HG03280 (cell line): ENCODE measurements at regions not wholly inside any gene's neighbourhood (a gene's known extent, or its start where the extent isn't known, plus 50 kb on each side); places are given as distances from the start of the nearest gene placed in this dataset.

Experiments used
- ATAC-seq: cut with Tn5 transposase; IDR thresholded peaks from one replicate; pipeline ENCODE4 v1.9.1; 2021; ENCODE audit warnings: mild to moderate bottlenecking, moderate library complexity; ENCODE audit not compliant: unreplicated experiment

DNA sequence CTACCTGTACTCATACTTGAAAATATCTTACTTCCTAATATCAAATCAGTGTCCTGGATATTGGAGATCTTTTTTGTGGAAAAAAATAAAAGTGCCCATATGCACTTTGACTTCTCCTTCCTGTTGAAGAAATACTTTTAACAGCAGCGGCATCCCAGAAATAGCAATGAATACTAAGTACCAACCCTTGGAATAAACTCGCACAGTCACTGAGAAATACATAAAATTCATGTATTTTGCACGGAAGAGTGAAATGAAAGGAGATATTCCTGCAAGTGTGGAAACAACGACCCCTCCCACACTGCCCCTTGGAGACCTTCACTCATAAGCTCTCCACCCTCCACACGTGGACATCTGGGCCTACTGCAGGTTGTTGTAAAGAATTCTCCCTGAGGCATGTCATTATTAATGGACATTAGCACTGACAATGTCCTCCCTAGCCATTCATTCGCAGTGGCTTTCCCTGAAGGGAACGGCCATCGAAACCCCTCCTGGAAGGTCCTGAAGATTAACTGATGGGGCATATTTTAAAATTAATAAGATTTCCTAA lies 407.6 kb upstream of the PFKP start:
- no peak for ATAC-seq

DNA sequence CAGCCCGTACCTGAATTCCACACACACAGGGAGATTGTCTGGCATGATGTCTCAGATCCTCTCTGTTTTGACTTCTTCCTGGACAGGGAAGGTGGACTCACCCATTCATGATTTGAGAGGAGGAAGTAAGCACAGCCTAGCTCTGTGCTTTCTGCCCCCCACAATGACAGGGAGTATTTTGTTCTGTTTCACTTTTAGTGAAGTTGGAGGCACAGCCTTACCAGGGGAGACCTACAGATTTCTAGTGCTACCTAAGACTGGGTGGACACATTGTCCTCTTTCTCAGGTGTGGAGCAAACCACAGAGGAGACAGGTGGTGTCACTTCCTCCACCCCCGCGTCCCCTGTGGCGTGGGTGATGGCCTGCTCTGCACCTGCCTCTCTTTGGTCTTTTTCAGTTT lies 408.6 kb upstream of the PFKP start:
- no peak for ATAC-seq

DNA sequence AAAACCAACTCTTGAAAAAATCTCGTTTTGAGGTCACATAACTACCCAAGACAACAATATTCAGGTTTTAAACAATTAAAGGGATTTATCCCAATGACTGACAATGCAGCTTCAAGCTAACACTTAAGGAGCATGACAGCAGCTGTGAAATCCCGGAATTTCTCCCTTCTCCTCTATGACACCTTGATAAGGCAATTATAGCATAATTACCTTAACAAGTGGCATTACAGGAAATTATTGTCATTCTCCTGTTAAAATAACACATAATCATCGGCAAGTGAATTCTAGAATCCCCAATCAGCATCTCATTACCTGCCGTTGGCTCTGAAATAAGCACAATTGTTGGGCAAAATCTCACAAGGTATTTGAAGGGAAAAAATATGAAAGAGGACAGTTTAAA lies 417.0 kb upstream of the PFKP start:
- no peak for ATAC-seq

DNA sequence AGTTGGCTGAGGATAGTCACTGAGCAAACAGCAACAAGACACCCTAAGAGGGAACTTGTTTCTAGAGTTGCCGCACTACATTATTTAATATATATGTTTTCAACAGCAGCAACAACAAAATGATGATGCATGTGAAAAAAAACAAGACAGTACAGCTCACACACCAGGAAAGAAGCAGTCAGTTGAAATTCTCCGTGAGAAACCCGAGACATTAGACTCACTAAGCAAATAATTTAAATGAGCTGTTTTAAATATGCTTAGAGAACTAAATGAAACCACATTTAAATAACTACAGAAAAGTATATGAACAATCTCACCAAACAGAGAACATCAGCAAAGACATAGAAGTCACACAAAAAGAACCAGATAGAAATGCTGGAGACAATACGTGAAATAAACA lies 426.3 kb upstream of the PFKP start:
- ATAC-seq = no peak

DNA sequence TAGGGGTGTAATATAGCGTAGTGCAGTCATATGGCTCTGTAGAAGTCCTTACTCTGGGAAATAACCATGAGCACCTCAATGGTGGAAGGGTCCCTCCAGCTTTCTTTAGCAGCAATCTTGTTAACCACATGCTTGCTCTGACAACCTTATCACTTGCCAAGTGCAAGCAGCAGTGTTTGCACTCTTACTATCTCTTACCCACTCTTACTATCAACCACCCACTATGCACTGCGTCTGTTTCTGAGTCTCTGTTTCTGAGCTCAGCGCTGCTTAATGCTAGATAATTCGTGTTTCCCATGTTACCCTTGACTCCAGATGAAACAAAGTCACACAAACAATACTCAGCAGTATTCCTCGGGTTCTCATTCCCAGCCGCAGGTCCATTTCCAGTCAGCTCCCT lies 433.7 kb upstream of the PFKP start:
- ATAC-seq = no peak

DNA sequence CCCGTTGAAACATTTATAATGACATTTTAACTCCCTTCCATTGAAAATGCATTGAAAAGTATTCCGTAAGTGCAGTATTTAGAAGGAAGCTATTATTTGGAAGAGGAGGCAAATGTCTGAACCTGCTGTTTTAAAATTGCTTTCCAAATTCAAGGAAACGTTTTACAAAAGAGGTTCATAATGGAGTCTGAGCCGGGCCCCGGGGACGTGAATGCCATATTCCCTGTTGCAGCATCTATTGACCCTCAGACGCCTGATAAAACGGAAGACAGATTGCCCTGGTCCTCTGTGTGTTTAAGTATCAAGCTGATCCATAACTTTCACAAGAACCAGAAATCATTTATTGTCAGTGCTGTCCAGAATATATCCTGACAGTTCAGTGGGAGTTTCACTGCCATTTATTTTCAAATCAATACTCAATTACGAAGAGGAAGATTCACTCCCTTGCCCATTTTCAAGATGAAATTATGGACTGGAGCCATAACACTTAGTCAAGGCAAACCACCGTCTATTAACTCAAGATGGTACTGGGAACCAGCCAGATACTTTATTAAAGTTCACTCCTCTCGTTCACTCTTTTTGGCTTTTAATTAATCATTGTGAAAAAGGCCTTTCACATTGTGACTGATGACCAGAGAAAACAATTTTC lies 435.7 kb upstream of the PFKP start:
- ATAC-seq = no peak

DNA sequence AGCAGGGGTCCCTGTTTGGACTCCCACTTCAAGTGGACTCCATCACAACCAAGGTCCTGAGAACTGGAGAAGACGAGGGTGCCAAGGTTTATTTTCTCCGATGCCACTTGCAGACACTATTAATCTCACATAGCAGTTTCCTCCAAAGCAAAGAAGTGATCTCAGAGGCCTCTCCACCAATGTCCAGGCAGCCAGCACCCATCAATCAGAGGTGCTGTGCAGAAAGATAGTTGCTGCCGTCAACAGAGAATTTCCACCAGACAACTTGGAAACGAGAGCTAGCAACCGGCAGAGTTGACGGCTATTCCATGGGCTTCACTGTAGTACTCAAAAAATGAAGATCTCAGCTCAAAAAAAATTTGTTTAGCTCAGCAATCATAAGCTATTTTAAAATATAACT lies 438.6 kb upstream of the PFKP start:
- ATAC-seq = no peak

DNA sequence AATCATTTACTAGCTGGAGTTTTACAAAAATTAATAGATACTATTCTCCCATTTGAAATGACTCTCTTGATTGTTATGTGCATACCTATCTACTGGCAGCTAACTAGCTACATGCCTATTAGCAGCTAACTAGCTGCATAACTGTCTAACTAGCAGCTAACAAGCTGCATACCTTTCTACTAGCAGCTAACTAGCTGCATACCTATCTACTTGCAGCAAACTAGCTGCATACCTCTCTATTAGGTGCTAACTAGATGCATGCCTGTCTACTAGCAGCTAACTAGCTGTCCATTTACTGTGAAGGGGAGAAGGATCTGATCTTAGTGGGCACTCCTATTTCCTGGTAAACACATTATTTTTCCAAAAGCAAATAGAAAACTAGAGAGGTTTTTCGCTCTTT lies 439.4 kb upstream of the PFKP start:
- ATAC-seq = no peak

DNA sequence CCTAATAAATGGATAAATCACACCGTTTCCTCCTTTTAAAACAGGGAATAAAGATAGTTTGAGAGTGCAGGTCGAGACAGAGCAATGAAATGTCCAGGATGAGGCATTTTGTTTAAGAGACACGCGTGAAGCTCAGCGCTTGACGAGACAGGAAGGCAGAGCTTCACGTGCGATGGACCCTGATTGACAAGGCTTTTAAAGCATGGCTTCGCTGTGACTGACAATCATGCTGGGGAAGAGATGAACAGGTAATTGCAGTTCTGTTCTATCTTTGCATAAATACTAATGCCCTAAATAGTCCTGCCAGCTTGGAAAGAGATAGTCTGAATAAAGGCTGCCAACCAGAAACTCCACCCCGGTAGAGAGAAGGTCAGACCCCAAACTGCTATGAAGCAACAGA lies 442.3 kb upstream of the PFKP start:
- no peak for ATAC-seq

DNA sequence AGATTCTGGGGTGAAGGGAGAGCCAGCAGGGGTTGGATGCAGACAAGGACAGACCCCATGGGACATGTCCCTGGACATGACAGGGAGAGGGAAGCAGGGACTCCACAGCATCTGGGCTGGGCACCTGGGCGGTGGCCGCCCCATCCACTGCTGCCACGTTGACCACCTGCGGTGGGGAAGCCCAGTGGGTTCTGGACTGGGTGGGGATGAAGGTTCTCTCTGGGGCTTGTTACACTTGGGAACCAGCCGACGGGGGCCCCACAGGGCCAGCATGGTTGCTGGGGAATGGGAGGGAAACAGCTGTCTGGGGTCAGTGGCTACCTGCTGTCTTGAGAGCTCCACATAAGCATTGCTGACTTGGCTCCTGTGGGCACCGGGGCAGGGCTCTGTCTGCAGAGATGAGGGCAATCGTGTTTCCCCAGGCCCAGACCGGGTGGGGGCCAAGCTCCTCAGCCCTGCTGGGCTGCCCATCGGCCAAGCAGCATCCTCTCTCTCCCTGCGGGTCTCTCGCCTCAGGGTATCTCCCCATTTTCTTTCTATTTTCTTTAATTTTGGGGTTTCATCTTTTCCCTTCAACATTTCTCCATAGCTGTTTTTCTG lies 443.6 kb upstream of the PFKP start:
- no peak for ATAC-seq

DNA sequence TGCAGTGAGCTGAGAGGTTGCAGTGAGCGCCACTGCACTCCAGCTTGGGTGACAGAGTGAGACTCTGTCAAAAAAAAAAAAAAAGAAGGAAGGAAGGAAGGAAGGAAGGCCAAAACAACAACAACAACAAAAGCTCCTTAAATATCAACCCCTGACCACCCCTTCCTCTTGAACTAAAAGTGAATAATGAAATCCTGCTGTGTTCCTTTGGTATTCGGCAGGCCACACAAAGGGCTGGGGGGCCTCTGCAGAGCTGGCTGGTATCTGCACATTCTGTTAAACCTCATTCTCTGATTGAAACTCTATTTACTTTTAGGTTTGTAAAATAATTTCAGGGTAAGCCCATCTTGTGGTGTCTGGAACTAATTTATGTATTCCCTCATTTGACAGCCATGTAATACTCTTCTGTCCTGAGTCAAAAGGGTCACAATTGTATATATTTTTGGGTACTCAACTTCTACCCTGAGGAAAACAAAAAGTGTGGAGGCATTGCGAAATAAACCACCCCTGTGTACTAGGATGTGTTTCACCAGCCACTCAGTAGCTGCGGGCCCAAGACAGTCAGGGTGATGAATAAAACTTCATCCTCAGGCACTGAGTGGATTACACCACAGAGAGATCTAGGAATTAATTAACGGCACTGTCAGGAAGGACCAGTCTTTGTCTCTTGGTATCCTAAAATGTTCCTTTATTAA lies 446.4 kb upstream of the PFKP start:
- ATAC-seq = no peak

DNA sequence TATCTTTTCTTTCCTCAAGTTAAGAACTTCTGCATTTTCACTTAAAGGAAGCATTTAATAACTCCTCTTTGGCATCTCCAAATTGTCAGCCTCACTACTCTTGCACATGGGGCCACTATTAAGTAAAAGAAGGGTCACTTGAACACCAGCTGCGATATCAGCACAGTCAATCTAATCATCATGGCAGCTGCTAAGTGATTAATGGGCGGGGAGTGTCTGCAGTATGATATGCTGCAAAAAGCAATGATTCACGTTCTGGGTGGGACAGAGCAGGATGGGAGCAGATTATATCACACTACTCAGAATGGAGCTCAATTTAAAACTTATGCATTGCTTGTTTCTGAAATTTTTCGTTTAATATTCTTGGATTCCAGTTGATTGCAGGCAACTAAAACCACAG lies 447.4 kb upstream of the PFKP start:
- no peak for ATAC-seq

DNA sequence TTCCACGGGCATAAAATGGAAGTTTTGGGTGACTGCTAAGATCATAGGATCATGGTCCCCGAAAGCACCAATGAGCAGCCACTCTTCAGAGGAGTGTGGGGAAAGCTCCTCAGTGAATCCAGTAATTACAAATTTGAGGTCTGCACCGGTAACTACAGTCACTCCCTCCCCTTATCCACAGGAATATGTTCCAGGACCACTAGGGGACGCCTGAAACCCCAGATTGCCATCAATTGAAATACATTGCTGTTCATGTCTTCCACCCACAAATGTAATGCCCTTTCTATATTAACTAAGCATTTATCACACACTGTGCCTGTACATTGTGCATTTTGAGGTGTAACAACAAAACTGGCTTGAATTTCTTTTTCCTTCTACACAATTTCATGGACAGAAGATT lies 447.9 kb upstream of the PFKP start:
- no peak for ATAC-seq

DNA sequence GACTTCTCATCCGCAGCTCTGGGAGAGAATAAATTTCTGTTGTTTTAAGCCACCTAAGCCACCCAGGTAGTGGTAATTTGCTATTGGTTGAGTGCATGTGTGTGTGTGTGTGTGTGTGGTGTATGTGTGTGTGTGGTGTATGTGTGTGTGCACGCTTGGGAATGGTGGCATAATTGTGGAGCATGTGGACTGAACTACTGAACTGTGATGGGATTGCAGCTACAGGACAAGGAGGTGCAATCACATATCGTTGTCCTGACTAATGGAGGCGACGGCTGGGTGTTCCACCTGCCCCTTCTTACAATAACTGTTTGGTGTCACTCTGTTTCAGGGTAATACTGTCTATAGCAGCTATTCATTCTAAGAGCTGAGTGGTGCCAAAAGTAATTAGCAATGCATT lies 448.7 kb upstream of the PFKP start:
- ATAC-seq = no peak

DNA sequence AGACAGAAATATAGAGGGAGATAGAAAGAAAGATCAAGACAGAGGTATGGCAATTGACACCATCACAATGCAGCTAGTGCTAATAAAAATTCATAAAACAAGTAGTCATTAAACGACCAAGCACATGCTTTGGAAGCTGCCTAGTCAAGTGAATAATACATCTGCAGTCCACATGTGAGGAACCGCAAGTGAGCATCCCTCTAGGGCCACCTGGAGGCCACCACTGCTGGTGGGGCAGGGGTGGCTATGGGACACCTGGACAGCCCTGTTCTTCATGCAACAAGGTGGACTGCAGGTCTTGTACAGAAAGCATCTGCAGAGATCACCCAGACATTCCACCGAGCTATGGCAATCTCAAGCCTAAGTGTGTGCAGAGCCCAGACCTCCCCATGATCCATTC lies 451.1 kb upstream of the PFKP start:
- ATAC-seq = no peak

DNA sequence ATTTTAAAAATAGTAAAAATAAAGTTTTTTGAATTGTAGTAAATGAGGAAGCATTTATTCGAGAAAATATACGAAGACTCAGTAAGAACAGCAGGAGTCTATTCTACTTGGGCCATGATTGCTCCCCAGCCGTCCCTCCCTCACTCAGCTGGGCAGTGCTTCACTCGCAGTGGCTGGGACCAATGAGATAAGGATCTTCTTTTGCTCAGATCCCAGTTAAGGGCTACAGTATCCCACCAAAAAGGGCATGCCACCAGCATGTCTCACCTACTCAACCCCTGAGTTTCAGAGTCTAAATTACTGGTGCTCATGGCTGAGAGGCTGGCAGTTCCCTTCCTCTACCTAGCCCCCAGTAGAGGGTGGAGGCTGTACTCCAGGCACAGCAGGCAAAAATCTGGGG lies 455.7 kb upstream of the PFKP start:
- ATAC-seq = no peak

DNA sequence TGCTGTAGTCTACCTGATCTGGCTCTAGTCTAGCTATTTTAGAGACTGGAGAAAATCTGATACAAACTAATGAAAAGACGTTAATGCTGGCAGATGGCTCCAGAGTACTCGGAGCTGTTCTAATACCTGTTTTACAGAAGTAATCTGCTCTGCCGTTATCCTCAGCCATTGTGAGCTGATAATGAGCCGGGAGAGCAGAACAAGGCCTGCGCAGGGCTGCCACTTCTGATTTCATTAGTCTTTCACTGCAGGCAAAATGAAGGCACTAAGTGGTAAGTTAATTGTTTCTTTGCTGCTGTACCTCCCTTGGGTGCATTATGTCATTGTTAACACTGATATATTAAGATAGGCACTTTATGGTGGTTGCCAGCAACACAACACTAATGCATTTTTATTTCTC lies 456.4 kb upstream of the PFKP start:
- ATAC-seq = no peak

DNA sequence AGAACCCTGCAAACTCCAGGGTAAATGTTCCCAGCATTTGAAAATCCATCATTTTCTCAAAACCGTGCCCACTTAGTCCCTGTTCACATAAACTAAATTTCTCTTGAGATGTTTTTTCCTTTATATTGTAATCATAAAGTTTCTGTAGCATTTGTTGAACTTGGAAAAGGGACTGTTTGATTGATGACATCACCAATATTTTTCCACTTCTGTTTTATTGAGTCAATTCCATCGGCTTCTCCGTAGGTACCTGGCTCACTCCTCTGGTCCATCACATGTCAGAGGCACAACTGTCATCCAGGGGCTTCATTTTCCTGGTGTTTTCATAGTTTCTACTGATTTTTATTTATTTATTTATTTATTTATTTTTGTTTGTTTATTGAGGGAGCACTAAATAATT lies 462.5 kb upstream of the PFKP start:
- no peak for ATAC-seq

DNA sequence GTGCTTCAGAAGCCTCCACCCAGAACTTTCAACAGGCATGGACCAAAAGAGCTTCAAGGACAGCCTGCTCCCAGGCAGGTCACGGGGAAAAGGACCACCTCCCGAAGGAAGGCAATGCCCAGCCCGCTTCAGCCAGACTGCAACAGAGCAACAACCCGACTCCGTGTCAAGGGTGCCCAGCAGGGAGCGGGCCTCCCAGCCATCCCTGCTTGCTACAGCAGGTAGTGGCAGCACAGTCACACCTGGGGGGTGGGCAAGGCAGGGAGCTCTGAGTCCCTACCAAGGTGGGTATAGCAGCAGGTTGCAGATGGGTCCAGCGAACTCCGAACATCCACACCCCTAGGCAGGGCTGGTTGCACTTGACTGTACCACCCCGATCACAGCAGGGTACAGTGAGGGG lies 467.8 kb upstream of the PFKP start:
- ATAC-seq = no peak

DNA sequence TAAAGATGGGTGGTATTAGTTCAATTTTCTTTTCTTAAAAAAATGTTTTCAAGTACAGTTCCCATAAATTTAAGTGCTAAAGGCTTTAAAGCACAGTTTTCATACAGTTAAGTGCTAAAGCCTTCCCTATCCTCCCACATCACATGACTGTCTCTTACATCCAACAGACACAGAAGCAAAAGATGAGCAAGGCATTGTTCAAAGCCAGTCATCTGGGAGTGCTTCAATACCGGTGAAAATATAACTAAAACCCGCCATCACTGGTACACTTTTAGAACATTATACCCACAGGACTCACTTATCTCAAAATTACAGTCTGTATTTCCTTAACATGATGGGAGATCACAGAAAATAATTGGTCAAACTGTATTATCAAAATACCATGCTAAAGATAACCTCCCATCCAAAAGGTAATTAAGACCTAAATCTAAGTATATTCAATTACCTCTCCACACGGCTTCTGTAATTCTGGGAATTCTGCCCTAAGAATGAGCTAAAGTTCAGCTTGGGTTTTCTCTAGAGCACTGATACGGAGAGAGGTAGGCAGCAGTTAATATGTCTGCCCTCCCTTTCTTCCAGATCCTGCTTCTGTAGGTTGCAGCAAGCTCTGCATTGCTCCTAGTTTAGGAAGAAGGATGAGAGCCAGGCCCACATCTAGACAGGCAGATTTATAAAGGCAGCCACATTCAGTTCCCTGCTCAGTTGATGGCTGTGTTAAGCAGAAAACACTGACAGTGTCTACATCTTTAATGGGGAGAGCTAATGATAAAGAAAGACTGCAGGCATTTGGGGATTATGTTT lies 474.8 kb upstream of the PFKP start:
- no peak for ATAC-seq

DNA sequence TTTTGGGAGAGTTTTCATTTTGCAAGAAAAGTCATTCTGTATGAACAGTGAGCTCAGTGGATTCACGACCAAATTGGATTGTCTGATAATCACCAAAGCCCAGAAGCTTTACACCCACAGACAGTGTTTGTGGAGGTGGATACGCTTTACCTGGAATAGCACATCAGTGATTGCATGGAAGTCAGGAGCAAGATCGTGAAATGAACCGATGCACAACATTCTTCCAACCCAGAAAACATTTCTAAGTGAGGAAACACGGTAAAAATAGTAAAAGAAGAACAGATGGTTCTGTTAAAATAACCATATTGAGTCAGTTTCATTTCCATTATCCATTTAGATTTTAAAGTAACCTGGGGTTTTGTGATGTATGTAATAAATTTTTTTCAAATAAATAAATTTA lies 478.2 kb upstream of the PFKP start:
- no peak for ATAC-seq

DNA sequence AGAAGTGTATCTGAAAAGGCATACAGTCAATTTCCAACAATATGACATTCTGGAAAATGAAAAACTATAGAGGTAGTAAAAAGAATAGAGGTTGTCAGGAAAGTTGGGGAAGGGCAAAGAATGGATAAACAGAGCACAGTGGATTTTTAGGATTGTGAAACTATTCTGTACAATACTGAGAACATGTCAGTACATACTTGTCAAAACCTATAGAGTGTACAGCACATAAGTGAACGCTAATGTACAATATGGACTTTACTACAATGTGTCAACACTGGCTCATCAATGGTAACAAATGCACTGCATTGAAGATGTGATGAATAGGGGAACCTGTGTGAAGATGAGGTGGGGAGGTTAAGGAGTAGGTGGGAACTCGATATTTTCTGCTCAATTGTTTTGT lies 483.0 kb upstream of the PFKP start:
- no peak for ATAC-seq
